Small intestine (tissue), 7 donors: ENCODE measurements at regions not wholly inside any gene's neighbourhood (a gene's known extent, or its start where the extent isn't known, plus 50 kb on each side); places are given as distances from the start of the nearest gene placed in this dataset.

Experiments used
- DNase-seq, 2 donors: peaks; one replicate each; pipeline versions ENCODE4 v3.0.0 to v3.0.0-alpha.2; 2013
- FAIRE-seq: peaks from 2 replicates; lab custom pipeline; 2012; peaks lifted over from hg19 to GRCh38; lab: Jason Lieb, UNC
- H3K27ac ChIP-seq, 3 donors: one replicate each; pipeline ENCODE4 v1.5.1; 2013; ENCODE audit warnings: low read length in 2 of 3, mild to moderate bottlenecking in 2 of 3, control low read depth in 1 of 3, inconsistent platforms in 1 of 3, low read depth in 1 of 3, moderate library complexity in 1 of 3
- H3K27me3 ChIP-seq, 3 donors: one replicate each; pipeline ENCODE4 v1.6.1; 2013; ENCODE audit warnings: low read length in 3 of 3, inconsistent platforms in 1 of 3; ENCODE audit not compliant: control insufficient read depth in 3 of 3, insufficient read depth in 3 of 3
- H3K36me3 ChIP-seq, 3 donors: one replicate each; pipeline ENCODE4 v1.6.1; 2013; ENCODE audit warnings: low read length in 3 of 3, inconsistent platforms in 1 of 3, low read depth in 1 of 3, mild to moderate bottlenecking in 1 of 3, moderate library complexity in 1 of 3; ENCODE audit not compliant: control insufficient read depth in 3 of 3, insufficient read depth in 2 of 3
- H3K4me1 ChIP-seq, 3 donors: one replicate each; pipeline ENCODE4 v1.6.1; 2013; ENCODE audit warnings: low read length in 2 of 3, inconsistent platforms in 1 of 3, low read depth in 1 of 3, mild to moderate bottlenecking in 1 of 3, moderate library complexity in 1 of 3; ENCODE audit not compliant: control insufficient read depth in 3 of 3, insufficient read depth in 2 of 3
- H3K4me3 ChIP-seq, 3 donors: one replicate each; pipeline ENCODE4 v1.5.1; 2013; ENCODE audit warnings: low read length in 3 of 3, control low read depth in 1 of 3, inconsistent platforms in 1 of 3, low read depth in 1 of 3, mild to moderate bottlenecking in 1 of 3, moderate library complexity in 1 of 3
- H3K9me3 ChIP-seq, 2 donors: one replicate each; pipeline ENCODE4 v1.6.1; 2013; ENCODE audit warnings: low read depth in 1 of 2, low read length in 1 of 2; ENCODE audit not compliant: control insufficient read depth in 2 of 2, insufficient read depth in 1 of 2
- WGBS, 3 donors: extraction: QIAGEN DNeasy Blood & Tissue Kit; methylation state at CpG; one replicate each; pipeline ENCODE4 v1.1.7; 2013; 5-methylcytosine and 5-hydroxymethylcytosine counted together
- donor health status: healthy with polysubstance abuse.
- donor health status: control.
- donor health status: control.
- donor health status: Bipolar disorder and iron deficiency.
- donor health status: healthy.

DNA sequence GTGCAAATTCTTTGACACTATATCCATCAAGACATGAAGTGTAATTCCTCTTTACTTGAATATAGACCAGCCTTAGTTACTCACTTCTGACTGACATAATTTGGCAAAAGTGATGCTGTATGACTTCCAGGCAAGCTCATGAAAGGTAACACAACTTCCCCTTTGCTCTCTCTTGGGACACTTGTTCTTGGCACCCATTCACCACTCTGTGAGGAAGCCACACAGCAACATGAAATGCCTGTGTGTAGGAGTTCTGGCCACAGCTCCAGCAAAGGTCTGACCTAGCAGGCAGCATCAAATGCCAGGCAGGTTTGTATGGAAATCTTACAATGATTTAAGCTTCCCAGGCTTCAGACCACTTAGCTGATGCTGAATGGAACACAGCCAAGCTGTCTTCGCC lies 280.3 kb downstream of the PDHA2 start:
- no peaks in the 10 kb centered on the region for H3K27me3 ChIP-seq
- H3K4me3 ChIP-seq = no peak overlapping the region
- no peak overlapping the region for H3K27ac ChIP-seq
- FAIRE-seq (no peak), DNase-seq (no peak)
- no peaks in the 10 kb centered on the region for H3K36me3 ChIP-seq
- 71 to 88% (median 85%) methylated on average over 1 of the region's 1 CpG for whole genome bisulfite sequencing, 3 donors
- H3K4me1 ChIP-seq = no peaks in the 10 kb centered on the region
- H3K9me3 ChIP-seq = no peaks in the 10 kb centered on the region

DNA sequence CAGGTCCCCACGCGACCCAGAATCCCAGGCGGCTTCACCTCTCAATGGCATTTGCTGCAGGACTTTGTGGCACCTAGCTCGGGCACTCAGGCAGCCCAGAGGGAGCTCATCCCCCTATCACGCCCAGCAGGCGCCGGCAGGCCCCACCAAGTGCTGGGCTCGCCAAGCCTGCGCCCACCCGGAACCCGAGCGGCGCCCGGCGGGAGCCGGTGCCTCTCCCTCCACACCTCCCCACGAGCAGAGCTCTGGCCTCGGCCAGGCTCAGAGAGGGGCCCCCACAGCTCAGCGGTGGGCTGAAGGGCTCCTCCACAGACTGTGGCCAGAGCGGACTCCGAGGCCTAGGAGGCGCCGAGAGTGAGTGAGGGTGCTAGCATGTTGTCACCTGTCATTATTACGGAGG lies 286.3 kb downstream of the PDHA2 start:
- WGBS, 3 donors = 93 to 96% (median 95%) methylated on average over 24 of the region's 24 CpGs
- no peak for FAIRE-seq
- no peak for DNase-seq
- no peak overlapping the region for H3K27ac ChIP-seq
- peaks cover 0 to 3% of the 10 kb centered on the region in 2 donors for H3K9me3 ChIP-seq
- H3K4me3 ChIP-seq = no peak overlapping the region
- H3K36me3 ChIP-seq = no peaks in the 10 kb centered on the region
- H3K4me1 ChIP-seq = no peaks in the 10 kb centered on the region
- H3K27me3 ChIP-seq = no peaks in the 10 kb centered on the region

DNA sequence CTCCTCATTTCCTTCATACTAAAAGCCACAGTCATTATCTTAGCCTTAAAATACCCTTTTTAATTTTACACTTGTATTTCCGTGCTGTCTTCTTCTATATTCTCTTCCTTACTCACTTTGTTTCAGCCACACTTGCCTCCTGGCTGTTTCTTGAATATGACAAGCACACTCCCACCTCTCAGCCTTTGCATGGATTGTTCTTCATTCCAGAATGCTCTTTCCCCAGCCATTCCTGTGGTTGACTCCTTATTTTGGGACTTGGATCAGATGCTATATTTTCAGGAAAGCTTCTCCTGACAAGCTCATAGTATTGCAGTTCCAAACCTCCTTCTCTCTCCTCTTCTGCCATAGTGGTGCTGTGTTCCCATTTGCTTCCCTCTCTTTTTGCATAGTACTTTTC lies 291.3 kb downstream of the PDHA2 start:
- no peaks in the 10 kb centered on the region for H3K27me3 ChIP-seq
- DNase-seq (no peak), FAIRE-seq (no peak)
- H3K9me3 ChIP-seq = no peaks in the 10 kb centered on the region
- H3K4me3 ChIP-seq = no peak overlapping the region
- H3K36me3 ChIP-seq = no peaks in the 10 kb centered on the region
- H3K27ac ChIP-seq = no peak overlapping the region
- 73 to 83% (median 81%) methylated on average over 1 of the region's 1 CpG for WGBS, 3 donors
- no peaks in the 10 kb centered on the region for H3K4me1 ChIP-seq

DNA sequence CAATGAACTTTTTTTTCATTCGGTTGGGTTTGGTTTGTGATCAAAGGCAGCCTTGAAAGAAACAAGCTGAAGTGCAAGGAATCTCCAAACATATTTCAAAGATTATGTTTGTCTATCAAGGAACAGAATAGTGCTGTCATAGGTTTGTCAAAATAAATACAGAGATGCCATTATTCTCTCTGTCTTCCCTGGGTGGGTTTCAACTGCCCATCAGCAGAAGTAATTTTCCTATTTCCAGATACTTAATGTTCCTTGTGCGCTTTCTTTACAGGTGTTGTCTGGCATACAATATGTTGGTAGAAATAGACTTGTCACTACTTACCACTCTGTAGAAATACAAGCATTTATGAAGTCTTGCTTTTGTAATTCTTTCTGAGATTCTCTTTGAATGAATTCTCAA lies 294.9 kb downstream of the PDHA2 start:
- WGBS, 3 donors = 86 to 97% (median 91%) methylated on average over 2 of the region's 2 CpGs
- no peak for FAIRE-seq
- Histone ChIP-seq H3K27me3 (no peaks in the 10 kb centered on the region), H3K4me3 (no peak overlapping the region), H3K36me3 (no peaks in the 10 kb centered on the region), H3K27ac (no peak overlapping the region), H3K9me3 (no peaks in the 10 kb centered on the region), H3K4me1 (no peaks in the 10 kb centered on the region)
- DNase-seq = no peak

GRCh38 chr4:96136056-96136455 lies 296.2 kb downstream of the PDHA2 start:
- Histone ChIP-seq H3K36me3 (no peaks in the 10 kb centered on the region), H3K9me3 (no peaks in the 10 kb centered on the region), H3K4me1 (no peaks in the 10 kb centered on the region), H3K4me3 (no peak overlapping the region), H3K27ac (no peak overlapping the region), H3K27me3 (no peaks in the 10 kb centered on the region)
- FAIRE-seq = no peak
- DNase-seq = no peak
- 77 to 85% (median 82%) methylated on average over 2 of the region's 2 CpGs for WGBS, 3 donors

DNA sequence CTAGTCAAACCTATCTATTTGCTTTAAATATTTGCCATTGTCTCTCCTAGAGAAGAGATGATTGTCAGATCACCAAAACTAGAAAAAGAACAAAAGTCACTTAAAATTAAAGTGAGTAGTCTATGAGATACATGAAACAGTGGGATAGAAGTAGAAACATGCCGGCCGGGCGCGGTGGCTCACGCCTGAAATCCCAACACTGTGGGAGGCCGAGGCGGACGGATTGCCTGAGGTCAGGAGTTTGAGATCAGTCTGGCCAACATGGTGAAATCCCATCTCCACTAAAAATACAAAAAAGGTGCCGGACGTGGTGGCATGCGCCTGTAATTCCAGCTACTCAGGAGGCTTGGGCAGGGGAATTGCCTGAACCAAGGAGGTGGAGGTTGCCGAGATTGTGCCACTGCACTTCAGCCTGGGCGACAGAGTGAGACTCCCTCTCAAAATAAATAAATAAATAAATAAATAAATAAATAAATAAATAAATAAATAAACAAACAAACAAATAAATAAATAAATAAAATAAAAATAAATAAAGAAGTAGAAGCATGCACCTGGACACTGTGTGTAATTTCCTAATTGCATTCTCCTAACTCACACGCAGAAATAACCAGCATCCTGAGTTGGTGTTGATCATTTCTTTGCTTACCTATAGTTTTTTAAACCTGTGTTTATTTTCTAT lies 299.5 kb downstream of the PDHA2 start:
- H3K4me3 ChIP-seq = no peak overlapping the region
- DNase-seq = no peak
- no peaks in the 10 kb centered on the region for H3K36me3 ChIP-seq
- H3K27ac ChIP-seq = no peak overlapping the region
- H3K27me3 ChIP-seq = no peaks in the 10 kb centered on the region
- H3K9me3 ChIP-seq = no peaks in the 10 kb centered on the region
- no peak for FAIRE-seq
- H3K4me1 ChIP-seq = no peaks in the 10 kb centered on the region
- WGBS, 3 donors = 94 to 95% (median 94%) methylated on average over 14 of the region's 14 CpGs

- Histone ChIP-seq H3K4me3 (no peak overlapping the region), H3K36me3 (no peaks in the 10 kb centered on the region), H3K9me3 (no peaks in the 10 kb centered on the region), H3K4me1 (no peaks in the 10 kb centered on the region), H3K27ac (no peak overlapping the region), H3K27me3 (no peaks in the 10 kb centered on the region)
- WGBS, 3 donors = 62 to 83% (median 63%) methylated on average over 1 of the region's 1 CpG
- FAIRE-seq = no peak
- DNase-seq = no peak
These were observed 305.7 kb downstream of the PDHA2 start for GRCh38 chr4:96145601-96146000.

DNA sequence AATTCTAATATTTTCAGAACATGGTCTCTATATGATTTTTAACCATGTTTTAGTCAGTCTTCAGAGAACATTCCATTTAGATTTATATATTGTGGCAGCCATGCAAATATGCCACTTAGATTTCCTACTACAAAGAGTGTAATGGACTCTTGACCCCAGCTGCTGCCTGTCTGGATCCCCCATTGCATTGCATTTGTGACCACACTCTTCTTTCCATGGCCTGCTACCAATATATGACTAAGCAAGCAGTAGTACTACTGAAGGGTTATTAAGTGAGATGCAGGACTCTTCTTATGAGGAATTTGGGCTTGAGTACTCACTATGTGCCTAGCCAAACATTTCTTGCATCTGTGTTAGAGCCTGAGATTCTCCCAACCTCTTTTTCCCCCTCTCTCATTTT lies 306.8 kb downstream of the PDHA2 start:
- Histone ChIP-seq H3K27ac (no peak overlapping the region), H3K9me3 (no peaks in the 10 kb centered on the region), H3K4me1 (no peaks in the 10 kb centered on the region), H3K27me3 (no peaks in the 10 kb centered on the region), H3K36me3 (no peaks in the 10 kb centered on the region), H3K4me3 (no peak overlapping the region)
- DNase-seq = no peak
- no peak for FAIRE-seq

DNA sequence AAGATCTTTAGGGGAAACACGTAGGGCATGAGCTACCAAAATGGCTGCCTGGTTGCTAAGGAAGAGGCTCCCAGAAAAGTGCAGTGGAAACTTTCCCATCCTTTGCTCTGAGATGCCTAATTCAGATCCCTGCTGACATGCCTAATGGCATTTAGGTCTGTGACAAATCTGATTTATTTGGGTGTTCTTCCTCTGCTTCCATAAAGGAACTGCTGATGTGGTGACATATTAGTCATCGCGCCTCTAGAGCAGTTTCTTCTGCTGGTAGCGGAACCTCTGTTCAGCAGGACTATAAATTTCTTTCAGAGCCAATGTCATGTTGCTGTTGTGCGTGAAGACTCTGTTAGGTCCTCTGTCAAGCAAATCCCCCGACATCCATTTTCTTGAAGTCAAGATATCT lies 310.0 kb downstream of the PDHA2 start:
- FAIRE-seq (no peak), DNase-seq (no peak)
- WGBS, 3 donors = 84 to 96% (median 90%) methylated on average over 6 of the region's 6 CpGs
- Histone ChIP-seq H3K4me1 (no peaks in the 10 kb centered on the region), H3K4me3 (no peak overlapping the region), H3K27ac (no peak overlapping the region), H3K36me3 (no peaks in the 10 kb centered on the region), H3K9me3 (no peaks in the 10 kb centered on the region), H3K27me3 (no peaks in the 10 kb centered on the region)
